Cerebellar cortex (tissue), 1 donor: ENCODE measurements at regions not wholly inside any gene's neighbourhood (a gene's known extent, or its start where the extent isn't known, plus 50 kb on each side); places are given as distances from the start of the nearest gene placed in this dataset.

Experiments used
- DNase-seq: peaks from one replicate; pipeline ENCODE4 v3.0.0-alpha.2; 2015; ENCODE audit warnings: low spot score

DNA sequence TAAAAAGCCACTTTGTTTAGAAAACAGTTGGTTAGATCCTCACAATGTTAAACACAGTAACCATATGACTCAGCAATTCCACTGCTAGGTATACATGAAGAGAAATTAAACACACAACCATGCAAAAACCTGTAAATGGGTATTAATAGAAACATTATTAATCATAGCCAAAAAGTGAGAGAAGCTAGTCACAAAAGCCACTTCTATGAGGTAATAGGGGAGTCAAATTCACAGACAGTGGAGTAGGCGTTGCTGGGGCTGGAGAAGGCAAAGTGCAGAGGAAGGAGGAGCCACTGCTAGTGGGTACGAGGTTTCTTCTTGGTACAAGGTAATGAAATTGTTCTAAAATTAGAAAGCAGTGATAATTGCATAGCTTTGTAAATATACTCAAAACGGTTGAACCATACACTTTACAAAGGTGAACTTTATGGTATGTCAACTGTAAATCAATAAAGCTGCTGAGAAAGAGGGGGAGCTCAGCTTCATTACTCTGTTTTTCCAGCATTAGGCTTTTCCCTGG lies 364.4 kb downstream of the GADD45G start:
- no peak for DNase-seq

- DNase-seq: no peak
Observed at GRCh38 chr9:89969881-89970639, 365.2 kb downstream of the GADD45G start.

DNA sequence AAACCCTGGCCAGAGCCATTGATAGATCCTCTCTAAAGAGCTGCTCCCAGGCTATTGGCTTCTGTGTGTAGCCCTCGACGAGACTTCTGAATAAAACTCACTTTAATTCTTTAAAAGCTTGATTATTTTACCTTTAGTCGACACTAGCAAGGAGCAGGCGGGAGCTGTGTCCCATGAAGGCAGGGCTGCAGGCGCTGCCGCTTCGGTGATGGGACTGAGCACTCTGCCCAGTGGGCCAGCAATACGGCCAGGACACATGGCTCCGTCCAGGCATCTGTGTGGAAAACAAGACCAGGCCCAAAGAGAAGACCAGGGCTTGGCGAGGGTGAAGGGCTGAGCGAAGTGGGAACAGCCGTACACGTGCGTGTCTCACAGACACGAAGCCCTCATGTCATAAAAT lies 365.9 kb downstream of the GADD45G start:
- no peak for DNase-seq

- no peak for DNase-seq
Observed at GRCh38 chr9:89972535-89972934, 367.7 kb downstream of the GADD45G start.

DNA sequence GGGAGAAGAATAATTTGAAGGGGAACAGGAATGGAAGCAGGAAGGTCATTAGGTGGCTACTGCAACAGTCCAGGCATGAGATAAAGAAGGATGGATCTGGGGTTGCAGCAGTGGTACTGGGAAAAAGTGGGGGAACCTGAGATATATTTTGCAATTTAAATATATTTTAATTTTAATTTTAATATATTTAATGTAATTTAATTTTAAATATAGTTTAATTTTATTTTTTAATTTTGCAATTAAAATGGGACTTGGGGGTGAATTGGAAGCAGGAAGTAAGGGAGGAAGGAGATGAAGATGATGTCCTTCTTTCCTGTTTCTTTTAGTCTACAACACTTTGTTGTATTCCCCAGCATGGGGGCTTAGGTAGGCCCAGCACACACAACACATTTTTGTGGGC lies 369.8 kb downstream of the GADD45G start:
- no peak for DNase-seq

- DNase-seq: no peak
Observed at GRCh38 chr9:89975024-89975423, 370.2 kb downstream of the GADD45G start.

GRCh38 chr9:89975630-89976029 lies 370.8 kb downstream of the GADD45G start:
- no peak for DNase-seq

GRCh38 chr9:89978185-89978584 lies 373.4 kb downstream of the GADD45G start:
- DNase-seq: peak; percentile 37

DNA sequence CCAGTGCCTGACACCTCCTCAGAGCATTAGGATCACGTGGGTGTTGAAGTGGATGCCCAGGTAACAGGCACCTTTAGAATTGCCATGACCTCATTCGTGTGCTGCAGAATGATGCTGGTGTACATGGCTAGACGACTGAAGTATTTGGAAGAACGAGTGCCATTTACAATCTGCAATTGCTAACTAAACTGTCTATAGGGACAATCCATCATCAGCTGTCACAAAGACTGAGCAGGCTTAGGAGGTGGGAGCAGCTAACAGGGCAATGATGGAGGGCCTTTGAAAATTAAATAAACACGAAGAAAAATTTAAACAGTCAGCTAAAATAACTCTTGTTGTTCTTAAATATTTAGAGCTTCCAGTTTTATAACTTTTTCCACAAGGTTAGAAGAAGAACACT lies 375.8 kb downstream of the GADD45G start:
- no peak for DNase-seq

- no peak for DNase-seq
Observed at GRCh38 chr9:89982016-89982415, 377.2 kb downstream of the GADD45G start.

GRCh38 chr9:89983411-89983810 lies 378.6 kb downstream of the GADD45G start:
- DNase-seq: no peak

GRCh38 chr9:89984214-89984613 lies 379.4 kb downstream of the GADD45G start:
- DNase-seq: no peak

- no peak for DNase-seq
Observed at GRCh38 chr9:89985068-89985467, 380.3 kb downstream of the GADD45G start.

DNA sequence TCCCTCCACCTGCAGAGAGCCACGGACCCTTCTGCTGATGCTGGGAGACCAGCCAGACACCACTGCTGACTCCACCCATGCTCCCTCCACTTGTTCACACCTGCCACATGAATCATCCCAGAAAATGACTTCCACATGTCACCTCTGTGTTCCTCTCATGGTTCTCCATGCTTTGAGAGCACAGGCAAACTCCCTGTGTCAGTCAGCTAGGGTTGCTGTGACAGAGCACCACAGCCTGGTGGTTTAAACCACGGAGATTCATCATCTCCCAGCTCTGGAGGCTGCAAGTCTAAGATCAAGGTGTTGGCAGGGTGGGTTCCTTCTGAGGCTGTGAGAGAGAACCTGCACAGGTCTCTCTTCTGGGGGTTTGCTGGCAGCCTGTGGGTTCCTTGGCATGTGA lies 381.4 kb downstream of the GADD45G start:
- DNase-seq: no peak

- DNase-seq: no peak
Observed at GRCh38 chr9:89988458-89988857, 383.6 kb downstream of the GADD45G start.

- DNase-seq: peak; percentile 85
Observed at GRCh38 chr9:89991204-89991790, 386.5 kb downstream of the GADD45G start.

GRCh38 chr9:89992326-89993198 lies 387.8 kb downstream of the GADD45G start:
- no peak for DNase-seq

GRCh38 chr9:89993678-89994630 lies 389.1 kb downstream of the GADD45G start:
- DNase-seq: no peak

DNA sequence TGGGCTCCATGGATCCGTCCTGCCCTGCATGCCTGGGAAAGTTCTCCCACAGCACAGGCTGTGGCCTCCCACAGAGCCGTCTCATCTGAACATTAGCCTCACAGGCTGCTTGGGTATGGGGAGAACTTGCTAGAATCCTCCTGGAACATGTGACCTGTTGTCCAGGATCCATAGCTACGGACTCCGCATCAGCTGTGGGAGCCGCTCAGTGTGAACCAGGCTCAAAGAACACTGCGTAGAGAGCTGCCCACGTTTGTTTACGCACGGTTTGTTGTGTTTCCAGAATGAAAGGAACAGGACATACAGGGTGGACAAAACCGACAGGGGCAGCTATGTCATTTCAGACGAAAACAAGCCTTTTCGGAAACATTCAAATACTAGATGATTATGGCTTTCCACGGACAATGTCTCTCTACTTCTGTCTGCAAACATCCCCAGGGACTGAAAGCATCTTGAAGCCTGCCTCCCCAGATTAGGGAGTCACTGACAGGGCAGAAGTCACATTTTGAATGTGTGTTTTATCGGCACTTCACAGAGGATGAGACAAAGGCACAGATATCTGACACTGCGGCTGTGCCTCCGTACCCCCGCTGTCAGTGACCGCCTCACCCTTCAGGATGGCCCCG lies 390.3 kb downstream of the GADD45G start:
- no peak for DNase-seq

- no peak for DNase-seq
Observed at GRCh38 chr9:89996116-89996515, 391.3 kb downstream of the GADD45G start.

DNA sequence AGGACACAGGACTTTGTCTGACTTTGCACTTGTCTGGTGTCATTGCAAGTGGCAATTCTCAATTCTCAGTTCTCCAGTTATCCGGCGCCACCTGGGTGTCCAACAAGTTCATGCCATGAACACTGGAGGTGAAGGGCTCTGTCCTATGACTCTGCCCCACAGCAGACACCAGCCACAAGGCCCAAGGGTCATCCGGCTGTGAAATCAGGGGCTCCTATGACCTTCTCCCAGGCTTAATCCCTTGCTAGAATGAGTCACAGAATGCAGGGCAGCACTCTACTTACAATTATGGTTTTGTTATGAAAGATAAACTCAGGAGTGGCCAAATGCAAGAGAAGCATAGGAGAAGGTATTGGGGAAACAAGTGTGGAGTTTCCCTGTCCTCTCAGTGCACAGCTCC lies 392.0 kb downstream of the GADD45G start:
- DNase-seq: no peak
